Fibroblast of mammary gland (primary cell): ENCODE measurements at regions not wholly inside any gene's neighbourhood (a gene's known extent, or its start where the extent isn't known, plus 50 kb on each side); places are given as distances from the start of the nearest gene placed in this dataset.

Source experiments
- DNase-seq: peaks from one replicate; pipeline ENCODE4 v3.0.0-alpha.2; 2010; ENCODE audit warnings: low read depth
- H3K4me3 ChIP-seq: 2 replicates; pipeline ENCODE4 v1.5.1; 2011; ENCODE audit warnings: low read depth, mild to moderate bottlenecking, low read length, moderate library complexity; ENCODE audit not compliant: control insufficient read depth
- TF ChIP-seq, protein P1 (sequence below): conservative IDR thresholded peaks from 2 replicates; pipeline ENCODE4 v1.5.1; 2011; ENCODE audit warnings: low read depth, low read length, inconsistent platforms; ENCODE audit not compliant: control insufficient read depth, insufficient read depth

DNA sequence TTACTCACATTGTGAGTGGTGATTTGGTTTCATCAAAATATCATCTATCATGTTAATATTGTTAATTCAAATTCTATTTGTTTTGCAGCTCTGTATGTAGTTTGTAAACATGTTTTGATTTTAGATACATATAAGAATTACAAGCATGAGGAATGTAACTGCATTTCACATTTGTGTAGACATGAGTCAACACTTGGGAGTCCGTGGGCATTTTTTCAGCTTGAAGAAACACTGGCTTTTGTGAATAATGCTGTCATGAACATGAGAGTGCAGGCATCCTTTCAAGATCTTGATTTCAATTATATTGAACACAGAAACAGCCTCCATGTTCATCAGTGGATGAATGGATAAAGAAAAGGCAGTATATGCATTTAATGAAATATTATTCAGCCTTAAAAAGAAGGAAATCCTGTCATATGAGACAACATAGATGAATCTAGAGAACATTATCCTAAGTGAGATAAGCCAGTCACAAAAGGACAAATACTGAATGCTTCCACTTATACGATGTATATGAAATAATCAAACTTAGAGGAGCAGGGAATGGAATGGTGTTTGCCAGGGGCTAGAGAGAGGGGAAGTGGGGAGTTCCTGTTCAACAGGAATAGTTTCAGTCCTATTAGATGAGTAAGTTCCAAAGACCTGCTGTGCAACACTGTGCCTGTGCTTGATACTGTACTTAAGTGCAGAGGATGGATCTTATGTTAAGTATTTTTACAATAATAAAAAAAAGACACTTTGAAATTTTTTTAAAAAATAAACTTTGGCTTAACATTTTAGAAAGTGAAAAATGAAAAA lies 194.9 kb downstream of the LRATD1 start:
- TF ChIP-seq, protein P1, sequence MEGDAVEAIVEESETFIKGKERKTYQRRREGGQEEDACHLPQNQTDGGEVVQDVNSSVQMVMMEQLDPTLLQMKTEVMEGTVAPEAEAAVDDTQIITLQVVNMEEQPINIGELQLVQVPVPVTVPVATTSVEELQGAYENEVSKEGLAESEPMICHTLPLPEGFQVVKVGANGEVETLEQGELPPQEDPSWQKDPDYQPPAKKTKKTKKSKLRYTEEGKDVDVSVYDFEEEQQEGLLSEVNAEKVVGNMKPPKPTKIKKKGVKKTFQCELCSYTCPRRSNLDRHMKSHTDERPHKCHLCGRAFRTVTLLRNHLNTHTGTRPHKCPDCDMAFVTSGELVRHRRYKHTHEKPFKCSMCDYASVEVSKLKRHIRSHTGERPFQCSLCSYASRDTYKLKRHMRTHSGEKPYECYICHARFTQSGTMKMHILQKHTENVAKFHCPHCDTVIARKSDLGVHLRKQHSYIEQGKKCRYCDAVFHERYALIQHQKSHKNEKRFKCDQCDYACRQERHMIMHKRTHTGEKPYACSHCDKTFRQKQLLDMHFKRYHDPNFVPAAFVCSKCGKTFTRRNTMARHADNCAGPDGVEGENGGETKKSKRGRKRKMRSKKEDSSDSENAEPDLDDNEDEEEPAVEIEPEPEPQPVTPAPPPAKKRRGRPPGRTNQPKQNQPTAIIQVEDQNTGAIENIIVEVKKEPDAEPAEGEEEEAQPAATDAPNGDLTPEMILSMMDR, result no peak
- no peak overlapping the region for H3K4me3 ChIP-seq
- peak; percentile 32 for DNase-seq

DNA sequence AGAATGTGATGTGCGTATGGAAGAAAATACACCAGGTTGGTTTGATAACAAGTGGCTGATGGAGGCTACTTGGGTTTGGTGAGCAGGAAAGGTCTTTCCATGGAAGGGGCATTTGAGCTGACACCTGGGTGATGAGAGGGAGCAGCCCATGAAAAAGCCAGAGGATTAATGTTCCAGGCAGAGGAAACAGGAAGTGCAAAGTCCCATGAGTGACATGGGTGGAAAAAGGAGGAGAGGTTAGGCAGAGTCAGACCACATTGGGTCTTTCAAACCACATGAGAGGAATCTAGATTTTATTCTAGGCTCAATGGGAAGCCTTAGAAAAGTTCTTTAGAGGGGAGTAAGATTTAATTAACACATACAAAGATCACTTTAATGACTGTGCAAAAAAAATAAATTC lies 195.7 kb downstream of the LRATD1 start:
- no peak overlapping the region for H3K4me3 ChIP-seq
- TF ChIP-seq, protein P1, result no peak
- DNase-seq, result no peak

DNA sequence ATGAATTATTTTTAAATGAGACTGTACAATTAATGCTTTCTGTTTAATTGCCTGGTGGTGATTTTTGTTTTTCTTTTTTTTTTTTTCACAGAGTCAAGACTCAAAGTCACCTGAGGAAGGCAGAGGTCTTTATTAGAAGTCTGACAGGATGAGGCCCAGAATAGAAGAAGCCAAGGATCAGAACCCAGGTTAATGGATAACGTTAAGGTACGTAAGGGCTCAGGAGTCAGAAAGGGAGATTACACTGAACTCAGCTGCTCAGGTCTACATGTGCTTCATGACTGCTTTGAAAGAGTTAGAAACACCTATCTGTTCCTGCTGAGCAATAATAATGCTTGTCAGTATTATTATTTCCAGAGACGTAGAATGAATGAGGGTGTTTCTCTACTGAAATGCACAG lies 196.5 kb downstream of the LRATD1 start:
- DNase-seq, result no peak
- TF ChIP-seq, protein P1, result no peak
- no peak overlapping the region for H3K4me3 ChIP-seq

DNA sequence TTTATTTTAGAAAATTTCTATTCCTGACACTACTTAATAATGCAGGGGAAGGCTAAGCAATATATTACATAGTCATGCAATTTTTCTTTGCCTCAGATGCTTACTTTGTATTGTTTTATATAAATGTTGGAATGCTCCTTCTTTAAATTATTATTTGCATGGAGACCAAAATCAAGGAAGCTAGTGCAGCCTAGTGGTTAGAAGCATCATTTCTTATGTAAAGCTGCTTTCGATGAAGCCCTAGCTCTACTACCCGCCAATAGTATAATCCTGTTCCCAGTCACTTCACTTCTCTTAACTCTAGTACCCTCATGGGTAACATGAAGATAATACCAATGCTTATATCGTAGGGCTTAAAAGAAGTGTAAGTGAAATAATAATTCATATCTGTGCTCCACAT lies 198.9 kb downstream of the LRATD1 start:
- peak; percentile 33 for DNase-seq
- TF ChIP-seq, protein P1, result peak; percentile 54
- H3K4me3 ChIP-seq, result no peak overlapping the region

DNA sequence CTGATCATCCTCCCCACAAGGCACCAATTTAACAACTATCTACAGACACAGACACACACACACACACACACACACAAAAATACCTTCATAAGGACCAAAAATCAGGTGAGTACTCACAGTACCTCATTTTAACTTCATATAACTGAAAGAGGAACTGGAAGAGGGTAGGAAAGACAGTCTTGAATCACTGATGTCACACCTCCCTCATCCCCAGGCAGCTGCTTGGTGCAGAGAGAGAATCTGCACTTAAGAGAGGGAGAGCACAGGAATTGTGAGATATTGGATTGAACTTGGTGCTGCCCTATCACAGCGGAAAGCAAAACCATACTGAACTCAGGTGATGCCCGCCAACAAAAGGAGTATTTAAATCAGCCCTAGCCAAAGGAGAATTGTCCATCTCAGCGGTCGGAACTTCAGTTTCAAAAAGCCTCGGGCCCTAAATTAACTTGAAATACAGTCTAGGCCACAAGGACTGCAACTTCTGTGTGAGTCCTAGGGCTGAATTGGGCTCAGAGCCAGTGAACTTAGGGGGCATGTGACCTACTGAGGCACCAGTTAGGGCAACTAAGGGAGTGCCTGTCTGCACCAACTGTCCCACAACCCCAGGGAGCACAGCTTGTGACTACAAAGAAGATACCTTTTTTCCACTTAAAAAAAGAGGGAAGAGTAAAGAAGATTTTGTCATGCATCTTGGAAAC lies 211.1 kb downstream of the LRATD1 start:
- no peak overlapping the region for H3K4me3 ChIP-seq
- TF ChIP-seq, protein P1, result no peak
- DNase-seq, result no peak

DNA sequence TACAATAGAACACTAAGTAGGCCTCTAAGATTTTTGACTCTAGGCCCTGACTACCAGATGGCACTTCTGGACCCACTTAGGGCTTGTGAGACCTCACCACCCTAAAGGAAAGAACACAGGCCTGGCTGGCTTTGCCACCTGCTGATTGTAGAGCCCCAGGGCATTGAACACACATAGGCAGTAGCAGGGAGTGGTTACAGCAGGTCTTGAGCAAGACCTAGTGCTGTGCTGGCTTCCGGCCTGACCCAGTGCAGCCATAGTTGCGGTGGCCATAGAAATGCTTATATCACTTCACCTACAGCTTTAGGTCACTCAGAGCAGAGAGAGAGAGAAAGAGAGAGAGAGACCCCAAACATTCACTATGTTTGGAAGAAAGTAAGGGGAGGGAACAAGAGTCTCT lies 223.2 kb downstream of the LRATD1 start:
- DNase-seq, result no peak
- H3K4me3 ChIP-seq, result no peak overlapping the region
- TF ChIP-seq, protein P1, result no peak
